HG02973 (cell line): ENCODE measurements at regions not wholly inside any gene's neighbourhood (a gene's known extent, or its start where the extent isn't known, plus 50 kb on each side); places are given as distances from the start of the nearest gene placed in this dataset.
"Not testable (repeated sequence)": the region's sequence is repeated elsewhere in the genome, so short reads cannot be mapped to it uniquely, and the experiment has no call there.

Experiments used
- ATAC-seq: cut with Tn5 transposase; IDR thresholded peaks from one replicate; pipeline ENCODE4 v1.9.1; 2021; ENCODE audit warnings: moderate library complexity; ENCODE audit not compliant: unreplicated experiment

GRCh38 chr12:126903027-126903876 lies 1363.7 kb upstream of the TMEM132C start:
- ATAC-seq, result no peak

GRCh38 chr12:126905752-126906151 lies 1361.2 kb upstream of the TMEM132C start:
- no peak for ATAC-seq

GRCh38 chr12:126907900-126908764 lies 1358.8 kb upstream of the TMEM132C start:
- ATAC-seq, result no peak

- ATAC-seq, result no peak
Measured at GRCh38 chr12:126908765-126909142, 1358.2 kb upstream of the TMEM132C start.

GRCh38 chr12:126910570-126910969 lies 1356.4 kb upstream of the TMEM132C start:
- ATAC-seq, result no peak

GRCh38 chr12:126912111-126912510 lies 1354.9 kb upstream of the TMEM132C start:
- ATAC-seq, result no peak

GRCh38 chr12:126914170-126914793 lies 1352.7 kb upstream of the TMEM132C start:
- no peak for ATAC-seq

GRCh38 chr12:126915309-126915708 lies 1351.7 kb upstream of the TMEM132C start:
- ATAC-seq, result no peak

- no peak for ATAC-seq
Measured at GRCh38 chr12:126926023-126926594, 1340.9 kb upstream of the TMEM132C start.

GRCh38 chr12:126930234-126930633 lies 1336.7 kb upstream of the TMEM132C start:
- ATAC-seq, result no peak

- ATAC-seq, result no peak
Measured at GRCh38 chr12:126932156-126932555, 1334.8 kb upstream of the TMEM132C start.

GRCh38 chr12:126935435-126935834 lies 1331.5 kb upstream of the TMEM132C start:
- ATAC-seq, result no peak

- ATAC-seq, result no peak
Measured at GRCh38 chr12:126936181-126936851, 1330.7 kb upstream of the TMEM132C start.

GRCh38 chr12:126937431-126937830 lies 1329.5 kb upstream of the TMEM132C start:
- no peak for ATAC-seq

- no peak for ATAC-seq
Measured at GRCh38 chr12:126944684-126945083, 1322.3 kb upstream of the TMEM132C start.

GRCh38 chr12:126946958-126947357 lies 1320.0 kb upstream of the TMEM132C start:
- ATAC-seq, result not testable (repeated sequence)

- ATAC-seq, result no peak
Measured at GRCh38 chr12:126949558-126949957, 1317.4 kb upstream of the TMEM132C start.

GRCh38 chr12:126950266-126950665 lies 1316.7 kb upstream of the TMEM132C start:
- no peak for ATAC-seq

- no peak for ATAC-seq
Measured at GRCh38 chr12:126952096-126953007, 1314.6 kb upstream of the TMEM132C start.
